A673 (cell line): ENCODE measurements at regions not wholly inside any gene's neighbourhood (a gene's known extent, or its start where the extent isn't known, plus 50 kb on each side); places are given as distances from the start of the nearest gene placed in this dataset.

Experiments
- BruUV-seq: library from RNA; stranded (reverse); fragments of 400-500 nt; replicated peaks from 2 replicates; lab custom pipeline; 2021; lab: Mats Ljungman, UMichigan
- CTCF ChIA-PET: fragments of 300-600 bp; sonication (Branson Sonifier 250); formaldehyde crosslinking; loops from one replicate; lab custom pipeline; 2022; ENCODE audit warnings: antibody characterized with exemption; lab: Charles Lee
- POLR2A ChIA-PET: fragments of 300-600 bp; sonication (Branson Sonifier 250); formaldehyde crosslinking; loops from one replicate; lab custom pipeline; 2022; ENCODE audit warnings: antibody characterized with exemption; ENCODE audit not compliant: low non-redundant PET; lab: Charles Lee
- DNase-seq: peaks from one replicate; pipeline ENCODE4 v3.0.0-alpha.2; 2015; ENCODE audit warnings: low spot score
- H3K27ac ChIP-seq: fragments of 200-600 bp; sonication (generic); 2 replicates; pipeline ENCODE4 v1.5.1; 2016; ENCODE audit warnings: mixed run types, low read depth, mild to moderate bottlenecking, mixed read lengths, antibody characterized with exemption, low read length; ENCODE audit not compliant: poor library complexity, severe bottlenecking
- H3K27me3 ChIP-seq: fragments of 200-600 bp; sonication (generic); replicated peaks from 2 replicates; pipeline ENCODE4 v1.6.1; 2017; ENCODE audit warnings: mixed run types, low read depth, mild to moderate bottlenecking, mixed read lengths, antibody characterized with exemption, low read length; ENCODE audit not compliant: insufficient read depth, poor library complexity
- H3K36me3 ChIP-seq: fragments of 200-600 bp; sonication (generic); 2 replicates; pipeline ENCODE4 v1.6.1; 2016; ENCODE audit warnings: mixed run types, mild to moderate bottlenecking, mixed read lengths, antibody characterized with exemption, low read length; ENCODE audit not compliant: insufficient read depth, poor library complexity, severe bottlenecking
- H3K4me1 ChIP-seq: fragments of 200-600 bp; sonication (generic); 2 replicates; pipeline ENCODE4 v1.6.1; 2017; ENCODE audit warnings: mixed run types, mild to moderate bottlenecking, mixed read lengths, antibody characterized with exemption, low read length; ENCODE audit not compliant: insufficient read depth, poor library complexity, severe bottlenecking
- H3K4me3 ChIP-seq: fragments of 200-600 bp; sonication (generic); 2 replicates; pipeline ENCODE4 v1.5.1; 2016; ENCODE audit warnings: low read depth, mixed run types, mild to moderate bottlenecking, mixed read lengths, low read length; ENCODE audit not compliant: poor library complexity, severe bottlenecking
- H3K9me3 ChIP-seq: fragments of 200-600 bp; sonication (generic); 2 replicates; pipeline ENCODE4 v1.6.1; 2016; ENCODE audit warnings: mixed run types, low read depth, mild to moderate bottlenecking, mixed read lengths, antibody characterized with exemption, low read length; ENCODE audit not compliant: poor library complexity, severe bottlenecking
- CTCF ChIP-seq: fragments of 300-800, 200-600 bp; sonication (generic); conservative IDR thresholded peaks from 2 replicates; pipeline ENCODE4 v1.5.1; 2017; ENCODE audit warnings: low read depth, mild to moderate bottlenecking, antibody characterized with exemption, low read length, moderate library complexity, mixed read lengths
- EZH2 ChIP-seq: fragments of 200-600 bp; sonication (generic); IDR thresholded peaks from 2 replicates; pipeline ENCODE4 v1.6.1; 2017; ENCODE audit warnings: borderline replicate concordance, low read depth, mild to moderate bottlenecking, mixed read lengths, antibody characterized with exemption, low read length; ENCODE audit not compliant: poor library complexity, severe bottlenecking
- intact Hi-C: fragments of 100-400 bp; cut with micrococcal nuclease; formaldehyde crosslinking; loops from one replicate; pipeline ENCODE4 v1.10.0; 2022; ENCODE audit not compliant: unreplicated experiment

- Histone ChIP-seq H3K36me3 (no peaks in the 10 kb centered on the region), H3K27me3 (no peaks in the 10 kb centered on the region), H3K9me3 (no peaks in the 10 kb centered on the region), H3K4me1 (peaks cover 38% of the 10 kb centered on the region), H3K27ac (peak overlapping the region; percentile 91), H3K4me3 (no peak overlapping the region)
- no peak for DNase-seq
- POLR2A ChIA-PET: no interaction called here
- TF ChIP-seq EZH2 (no peak), CTCF (no peak)
- BruUV-seq: no TSS peak
- intact Hi-C loops: no loop called here
- CTCF ChIA-PET: interaction anchor here (0.5 to 1.2 kb wide), 2 partner anchors 80 to 124 kb away, joined by 5 to 11 read pairs; no protein-coding TSS in a partner anchor
Measured at GRCh38 chr7:1288996-1289551, 56.4 kb downstream of the UNCX start.

- POLR2A ChIA-PET: interaction anchor here (0.6 kb wide), 1 partner anchor 417 kb away, joined by 3 read pairs; no protein-coding TSS in a partner anchor
- no peak for TF ChIP-seq CTCF
- TF ChIP-seq EZH2: no peak
- DNase-seq: no peak
- H3K4me3 ChIP-seq: peak overlapping the region; percentile 39
- no peaks in the 10 kb centered on the region for H3K27me3 ChIP-seq
- intact Hi-C loops: loop anchor here (5.0 kb wide), 1 partner anchor 62 kb away; no protein-coding TSS in a partner anchor
- peaks cover 38% of the 10 kb centered on the region for H3K4me1 ChIP-seq
- no TSS peak for BruUV-seq
- H3K36me3 ChIP-seq: no peaks in the 10 kb centered on the region
- H3K27ac ChIP-seq: peak overlapping the region; percentile 91
- H3K9me3 ChIP-seq: no peaks in the 10 kb centered on the region
- CTCF ChIA-PET: interaction anchor here (1.2 to 1.3 kb wide), 2 partner anchors 79 to 92 kb away, joined by 3 to 5 read pairs; no protein-coding TSS in a partner anchor
Measured at GRCh38 chr7:1289666-1290025, 57.0 kb downstream of the UNCX start.

- no peak for TF ChIP-seq EZH2
- peak; percentile 57 for TF ChIP-seq CTCF
- CTCF ChIA-PET: interaction anchor here (0.7 to 1.3 kb wide), 4 partner anchors 20 to 92 kb away, joined by 3 to 5 read pairs (median 4); no protein-coding TSS in a partner anchor
- Histone ChIP-seq H3K27ac (peak overlapping the region; percentile 91), H3K4me3 (peak overlapping the region; percentile 39), H3K27me3 (no peaks in the 10 kb centered on the region), H3K36me3 (no peaks in the 10 kb centered on the region), H3K4me1 (peaks cover 38% of the 10 kb centered on the region), H3K9me3 (no peaks in the 10 kb centered on the region)
- POLR2A ChIA-PET: interaction anchor here (0.6 kb wide), 1 partner anchor 417 kb away, joined by 3 read pairs; no protein-coding TSS in a partner anchor
- no TSS peak for BruUV-seq
- peak; percentile 89 for DNase-seq
- intact Hi-C loops: loop anchor here (5.0 kb wide), 1 partner anchor 63 kb away; no protein-coding TSS in a partner anchor
Measured at GRCh38 chr7:1290026-1290678, 57.5 kb downstream of the UNCX start.
